H9 (cell line): ENCODE measurements at regions not wholly inside any gene's neighbourhood (a gene's known extent, or its start where the extent isn't known, plus 50 kb on each side); places are given as distances from the start of the nearest gene placed in this dataset.

Experiments
- DNase-seq: peaks from one replicate; pipeline ENCODE4 v3.0.0-alpha.2; 2017
- H2AFZ ChIP-seq: one replicate; pipeline ENCODE4 v1.6.1; 2013; ENCODE audit warnings: mild to moderate bottlenecking, low read length, control low read depth, moderate library complexity
- H2AK5ac ChIP-seq: 2 replicates; pipeline ENCODE4 v1.6.1; 2013; ENCODE audit warnings: low read length, control low read depth, mixed read lengths; ENCODE audit not compliant: insufficient read length
- H2BK120ac ChIP-seq: one replicate; pipeline ENCODE4 v1.6.1; 2013; ENCODE audit warnings: low read depth, mild to moderate bottlenecking, low read length, control low read depth, inconsistent platforms; ENCODE audit not compliant: poor library complexity, severe bottlenecking
- H2BK12ac ChIP-seq: 2 replicates; pipeline ENCODE4 v1.6.1; 2013; ENCODE audit warnings: low read length, control low read depth, mixed read lengths, low read depth; ENCODE audit not compliant: insufficient read length
- H2BK15ac ChIP-seq: 2 replicates; pipeline ENCODE4 v1.6.1; 2013; ENCODE audit warnings: low read depth, low read length, control low read depth
- H2BK20ac ChIP-seq: one replicate; pipeline ENCODE4 v1.6.1; 2013; ENCODE audit warnings: low read depth, mild to moderate bottlenecking, low read length, control low read depth, inconsistent platforms; ENCODE audit not compliant: poor library complexity, severe bottlenecking
- H2BK5ac ChIP-seq: 2 replicates; pipeline ENCODE4 v1.6.1; 2013; ENCODE audit warnings: low read length, control low read depth, mixed read lengths; ENCODE audit not compliant: insufficient read length
- H3K14ac ChIP-seq: 2 replicates; pipeline ENCODE4 v1.6.1; 2013; ENCODE audit warnings: low read length, control low read depth; ENCODE audit not compliant: insufficient read depth
- H3K18ac ChIP-seq: 2 replicates; pipeline ENCODE4 v1.6.1; 2013; ENCODE audit warnings: low read depth, mild to moderate bottlenecking, mixed read lengths, low read length, control low read depth; ENCODE audit not compliant: insufficient read length
- H3K23ac ChIP-seq: 2 replicates; pipeline ENCODE4 v1.6.1; 2013; ENCODE audit warnings: low read length, control low read depth, mixed read lengths, low read depth; ENCODE audit not compliant: insufficient read length
- H3K23me2 ChIP-seq: 2 replicates; pipeline ENCODE4 v1.6.1; 2013; ENCODE audit warnings: low read depth, mild to moderate bottlenecking, mixed read lengths, low read length, control low read depth; ENCODE audit not compliant: insufficient read length, poor library complexity, severe bottlenecking
- H3K27ac ChIP-seq: 2 replicates; pipeline ENCODE4 v1.5.1; 2013; ENCODE audit warnings: low read length, control low read depth, mixed read lengths, low read depth; ENCODE audit not compliant: insufficient read length
- H3K27me3 ChIP-seq: 2 replicates; pipeline ENCODE4 v1.6.1; 2013; ENCODE audit warnings: low read length, control low read depth, inconsistent platforms; ENCODE audit not compliant: insufficient read depth
- H3K4ac ChIP-seq: 2 replicates; pipeline ENCODE4 v1.6.1; 2013; ENCODE audit warnings: low read depth, mild to moderate bottlenecking, control low read depth, inconsistent platforms, low read length, moderate library complexity
- H3K4me1 ChIP-seq: 2 replicates; pipeline ENCODE4 v1.6.1; 2013; ENCODE audit warnings: low read length, control low read depth, inconsistent platforms; ENCODE audit not compliant: insufficient read depth
- H3K4me2 ChIP-seq: 2 replicates; pipeline ENCODE4 v1.6.1; 2013; ENCODE audit warnings: low read length, control low read depth, mixed read lengths; ENCODE audit not compliant: insufficient read length, insufficient read depth
- H3K56ac ChIP-seq: 2 replicates; pipeline ENCODE4 v1.6.1; 2013; ENCODE audit warnings: low read depth, mild to moderate bottlenecking, mixed read lengths, low read length, control low read depth; ENCODE audit not compliant: insufficient read length
- H3K79me1 ChIP-seq: 2 replicates; pipeline ENCODE4 v1.6.1; 2013; ENCODE audit warnings: low read depth, mild to moderate bottlenecking, moderate library complexity, low read length, control low read depth, inconsistent platforms; ENCODE audit not compliant: insufficient read depth, poor library complexity, severe bottlenecking
- H3K79me2 ChIP-seq: 2 replicates; pipeline ENCODE4 v1.6.1; 2013; ENCODE audit warnings: low read length, control low read depth, inconsistent platforms; ENCODE audit not compliant: insufficient read depth
- H3K9ac ChIP-seq: 2 replicates; pipeline ENCODE4 v1.6.1; 2013; ENCODE audit warnings: low read length, control low read depth, mixed read lengths; ENCODE audit not compliant: insufficient read length; ENCODE audit errors: extremely low read depth
- H3K9me3 ChIP-seq: one replicate; pipeline ENCODE4 v1.6.1; 2013; ENCODE audit warnings: low read depth, low read length, inconsistent platforms; ENCODE audit not compliant: control insufficient read depth
- H3T11ph ChIP-seq: one replicate; pipeline ENCODE4 v1.6.1; 2013; ENCODE audit warnings: mild to moderate bottlenecking, low read length, control low read depth, inconsistent platforms
- H4K20me1 ChIP-seq: one replicate; pipeline ENCODE4 v1.6.1; 2013; ENCODE audit not compliant: control insufficient read depth, insufficient read length, insufficient read depth
- H4K5ac ChIP-seq: 2 replicates; pipeline ENCODE4 v1.6.1; 2013; ENCODE audit warnings: low read depth, mild to moderate bottlenecking, mixed read lengths, low read length, control low read depth; ENCODE audit not compliant: insufficient read length
- H4K8ac ChIP-seq: replicated peaks from 2 replicates; pipeline ENCODE4 v1.6.1; 2013; ENCODE audit warnings: low read length, control low read depth, mixed read lengths, low read depth; ENCODE audit not compliant: insufficient read length
- H4K91ac ChIP-seq: 2 replicates; pipeline ENCODE4 v1.6.1; 2013; ENCODE audit warnings: low read depth, mild to moderate bottlenecking, moderate library complexity, mixed read lengths, low read length, control low read depth; ENCODE audit not compliant: insufficient read length
- H3K27ac Mint-ChIP-seq, 3 experiments: 2 replicates in 2 of 3; 3 replicates in 1 of 3; pipeline ENCODE4 v1.8.0; 2020 to 2021; ENCODE audit warnings: mixed read lengths in 3 of 3, mild to moderate bottlenecking in 1 of 3, moderate library complexity in 1 of 3
- H3K27me3 Mint-ChIP-seq: 2 replicates; pipeline ENCODE4 v1.8.0; 2021; ENCODE audit warnings: low read depth, mild to moderate bottlenecking, moderate library complexity, mixed read lengths
- H3K36me3 Mint-ChIP-seq, 3 experiments: 2 replicates in 2 of 3; 3 replicates in 1 of 3; pipeline ENCODE4 v1.8.0; 2020 to 2021; ENCODE audit warnings: low read depth in 3 of 3, mixed read lengths in 3 of 3; ENCODE audit not compliant: insufficient read depth in 1 of 3
- H3K4me1 Mint-ChIP-seq, 2 experiments: 2 replicates each; pipeline ENCODE4 v1.8.0; 2020; ENCODE audit warnings: mixed read lengths in 2 of 2
- H3K4me3 Mint-ChIP-seq, 2 experiments: 2 replicates in 1 of 2; 3 replicates in 1 of 2; pipeline ENCODE4 v1.8.0; 2020 to 2021; ENCODE audit warnings: mild to moderate bottlenecking in 2 of 2, mixed read lengths in 2 of 2, moderate library complexity in 1 of 2
- H3K9me3 Mint-ChIP-seq, 2 experiments: 2 replicates in 1 of 2; 3 replicates in 1 of 2; pipeline ENCODE4 v1.8.0; 2020; ENCODE audit warnings: mild to moderate bottlenecking in 2 of 2, mixed read lengths in 2 of 2, moderate library complexity in 1 of 2
- CTCF ChIP-seq: fragments of 200-600 bp; sonication (generic); conservative IDR thresholded peaks from 3 replicates; pipeline ENCODE4 v1.8.0; 2021; ENCODE audit warnings: antibody characterized with exemption, mild to moderate bottlenecking
- WGBS: extraction: QIAGEN DNeasy Blood & Tissue Kit; methylation state at CpG from one replicate; pipeline ENCODE4 v1.1.7; 2013; ENCODE audit warnings: missing lambda C conversion rate, low lambda C conversion rate, mixed read lengths; ENCODE audit not compliant: insufficient read length; ENCODE audit errors: extremely low coverage; 5-methylcytosine and 5-hydroxymethylcytosine counted together

GRCh38 chrX:10971176-10971575 is 140.0 kb upstream of the HCCS start:
- no peak overlapping the region for H3T11ph ChIP-seq
- no peak overlapping the region for H3K23ac ChIP-seq
- no peak overlapping the region for H2BK120ac ChIP-seq
- H3K23me2 ChIP-seq, result no peaks in the 10 kb centered on the region
- H3K9ac ChIP-seq, result no peak overlapping the region
- H3K27ac Mint-ChIP-seq, result no peak overlapping the region; a peak in 1 of 7 replicates
- H2BK15ac ChIP-seq, result no peak overlapping the region
- H2AFZ ChIP-seq, result no peak overlapping the region
- DNase-seq, result no peak
- H3K79me1 ChIP-seq, result no peaks in the 10 kb centered on the region
- no peak overlapping the region for H4K5ac ChIP-seq
- H4K91ac ChIP-seq, result no peak overlapping the region
- no peak overlapping the region for H4K8ac ChIP-seq
- H3K4ac ChIP-seq, result no peak overlapping the region
- H3K27me3 Mint-ChIP-seq, result no peaks in the 10 kb centered on the region
- no peaks in the 10 kb centered on the region for H3K27me3 ChIP-seq
- no peak overlapping the region for H2AK5ac ChIP-seq
- no peak overlapping the region for H2BK12ac ChIP-seq
- no peak overlapping the region for H3K4me2 ChIP-seq
- H3K9me3 Mint-ChIP-seq, result peaks cover 29 to 33% of the 10 kb centered on the region in 2 experiments
- no peaks in the 10 kb centered on the region for H3K9me3 ChIP-seq
- H3K14ac ChIP-seq, result no peak overlapping the region
- no peak overlapping the region for H2BK5ac ChIP-seq
- peaks cover 0 to 5% of the 10 kb centered on the region in 2 experiments; a peak in 2 of 4 replicates for H3K4me1 Mint-ChIP-seq
- H3K4me1 ChIP-seq, result no peaks in the 10 kb centered on the region
- no peaks in the 10 kb centered on the region for H3K79me2 ChIP-seq
- whole genome bisulfite sequencing, result no CpG with 5 or more reads among the region's 1 CpG
- H3K27ac ChIP-seq, result no peak overlapping the region
- H3K18ac ChIP-seq, result no peak overlapping the region
- H4K20me1 ChIP-seq, result no peaks in the 10 kb centered on the region
- H3K56ac ChIP-seq, result no peak overlapping the region
- no peak overlapping the region for H3K4me3 Mint-ChIP-seq
- no peak overlapping the region for H2BK20ac ChIP-seq
- no peaks in the 10 kb centered on the region; a peak in 1 of 7 replicates for H3K36me3 Mint-ChIP-seq
- TF ChIP-seq CTCF, result no peak
